SK-N-SH treated with all-trans-retinoic acid at 6 μM for 48 hours (cell line): ENCODE measurements at regions not wholly inside any gene's neighbourhood (a gene's known extent, or its start where the extent isn't known, plus 50 kb on each side); places are given as distances from the start of the nearest gene placed in this dataset.

Experiments
- ESRRG ChIP-seq: fragments of 250-450 bp; sonication (Bioruptor Pico); IDR thresholded peaks from 2 replicates; pipeline ENCODE4 v1.6.1; 2021; ENCODE audit warnings: mild to moderate bottlenecking
- ZFP3 ChIP-seq: fragments of 250-450 bp; sonication (Bioruptor Pico); IDR thresholded peaks from 2 replicates; pipeline ENCODE4 v1.5.0; 2020; ENCODE audit warnings: mild to moderate bottlenecking, moderate library complexity

DNA sequence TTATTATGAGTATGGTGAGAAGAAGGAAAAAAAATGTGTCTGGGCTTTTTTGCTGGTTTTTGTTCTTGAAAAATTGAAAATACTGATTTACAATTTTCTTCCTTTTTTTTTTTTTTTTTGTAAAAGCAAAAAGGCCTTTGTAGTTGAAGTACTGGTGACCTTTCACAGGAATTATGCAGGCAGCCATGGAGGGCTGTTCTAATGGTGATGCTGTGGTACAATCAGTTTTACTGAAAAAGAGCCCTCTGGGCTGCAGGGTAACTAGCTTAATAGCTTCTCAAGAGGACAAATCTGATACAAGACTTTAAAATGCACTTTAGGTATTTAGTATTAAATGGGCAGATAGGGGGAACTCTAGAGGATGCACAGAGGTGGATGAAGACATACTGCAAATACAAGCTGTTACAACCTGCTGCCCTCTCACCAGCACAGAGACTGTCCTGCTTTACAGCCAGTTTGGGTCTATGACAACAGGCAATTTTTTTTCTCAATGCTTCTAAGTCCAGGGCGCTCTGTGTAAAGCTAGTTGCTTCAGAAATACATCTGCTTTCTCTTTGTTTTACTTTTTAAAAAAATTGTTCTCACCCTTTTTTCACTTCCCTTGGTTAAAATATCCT, 61.6 kb upstream of the HS3ST5 start:
- no peak for TF ChIP-seq ESRRG (CRISPR knock-in tag)
- TF ChIP-seq ZFP3 = no peak
